Colonic mucosa (tissue), 4 donors: ENCODE measurements at regions not wholly inside any gene's neighbourhood (a gene's known extent, or its start where the extent isn't known, plus 50 kb on each side); places are given as distances from the start of the nearest gene placed in this dataset.
"Not testable (repeated sequence)": the region's sequence is repeated elsewhere in the genome, so short reads cannot be mapped to it uniquely, and the experiment has no call there.

ENCODE experiments used
- DNase-seq: peaks from one replicate; pipeline ENCODE4 v3.0.0-alpha.2; 2020
- H3K27ac ChIP-seq: fragments of 200-600 bp; one replicate; pipeline ENCODE4 v1.8.0; 2021
- H3K27me3 ChIP-seq: fragments of 200-600 bp; one replicate; pipeline ENCODE4 v1.8.0; 2021
- H3K36me3 ChIP-seq: fragments of 200-600 bp; one replicate; pipeline ENCODE4 v1.8.0; 2021
- H3K4me1 ChIP-seq: fragments of 200-600 bp; one replicate; pipeline ENCODE4 v1.8.0; 2021; ENCODE audit warnings: mild to moderate bottlenecking
- H3K4me3 ChIP-seq: fragments of 200-600 bp; one replicate; pipeline ENCODE4 v1.8.0; 2021
- H3K9ac ChIP-seq, 2 donors: one replicate each; pipeline ENCODE4 v1.7.0; 2013; ENCODE audit warnings: control low read depth in 2 of 2, low read depth in 2 of 2, low read length in 2 of 2
- H3K9me3 ChIP-seq: fragments of 200-600 bp; one replicate; pipeline ENCODE4 v1.8.0; 2021
- intact Hi-C: fragments of 100-400 bp; cut with DNase I; formaldehyde crosslinking; loops from one replicate; pipeline ENCODE4 v1.14.1; 2022
- TF ChIP-seq, protein P1 (sequence below): fragments of 200-600 bp; IDR thresholded peaks from one replicate; pipeline ENCODE4 v1.8.0; 2022; ENCODE audit warnings: antibody characterized with exemption, mild to moderate bottlenecking
- donor health status: healthy.
- donor health status: DM: no; HTN: no; CAD: no.
- donor health status: DM: no; HTN: no; CAD: no.

DNA sequence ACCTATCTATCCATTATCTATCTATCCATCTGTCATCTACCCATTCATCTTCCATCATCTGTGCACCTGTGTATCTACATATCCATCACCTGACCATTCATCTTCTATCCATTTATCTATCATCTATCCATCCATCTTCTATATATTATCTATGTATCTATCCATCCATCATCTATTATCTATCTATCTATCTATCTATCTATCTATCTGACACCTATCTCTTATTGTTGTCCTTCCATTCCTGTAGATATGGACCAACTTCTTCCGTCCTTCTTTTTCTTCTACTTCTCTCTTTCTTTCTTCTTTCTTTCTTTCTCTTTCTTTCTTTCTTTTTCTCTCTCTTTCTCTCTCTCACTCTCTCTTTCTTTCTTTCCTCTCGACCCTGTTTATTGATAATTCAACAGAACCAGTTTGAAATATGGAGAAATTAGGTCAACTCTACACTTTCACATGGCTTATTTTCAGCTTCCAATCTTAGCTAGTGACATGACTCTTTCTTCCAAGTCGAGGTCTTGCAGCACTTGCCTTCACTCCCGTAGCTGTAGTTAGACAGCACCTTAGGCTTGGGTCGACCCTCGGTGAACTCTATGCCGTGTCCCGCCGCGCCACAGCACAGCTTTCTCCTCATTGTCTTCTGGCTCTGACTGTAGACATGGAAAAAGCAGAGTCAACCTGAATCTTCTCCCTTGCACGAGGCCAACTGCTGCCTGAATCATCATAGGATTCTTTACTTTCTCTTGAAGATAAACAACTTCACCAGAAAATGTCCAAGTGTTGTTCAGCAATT, 110.4 kb upstream of the EXOC2 start:
- TF ChIP-seq, protein P1, sequence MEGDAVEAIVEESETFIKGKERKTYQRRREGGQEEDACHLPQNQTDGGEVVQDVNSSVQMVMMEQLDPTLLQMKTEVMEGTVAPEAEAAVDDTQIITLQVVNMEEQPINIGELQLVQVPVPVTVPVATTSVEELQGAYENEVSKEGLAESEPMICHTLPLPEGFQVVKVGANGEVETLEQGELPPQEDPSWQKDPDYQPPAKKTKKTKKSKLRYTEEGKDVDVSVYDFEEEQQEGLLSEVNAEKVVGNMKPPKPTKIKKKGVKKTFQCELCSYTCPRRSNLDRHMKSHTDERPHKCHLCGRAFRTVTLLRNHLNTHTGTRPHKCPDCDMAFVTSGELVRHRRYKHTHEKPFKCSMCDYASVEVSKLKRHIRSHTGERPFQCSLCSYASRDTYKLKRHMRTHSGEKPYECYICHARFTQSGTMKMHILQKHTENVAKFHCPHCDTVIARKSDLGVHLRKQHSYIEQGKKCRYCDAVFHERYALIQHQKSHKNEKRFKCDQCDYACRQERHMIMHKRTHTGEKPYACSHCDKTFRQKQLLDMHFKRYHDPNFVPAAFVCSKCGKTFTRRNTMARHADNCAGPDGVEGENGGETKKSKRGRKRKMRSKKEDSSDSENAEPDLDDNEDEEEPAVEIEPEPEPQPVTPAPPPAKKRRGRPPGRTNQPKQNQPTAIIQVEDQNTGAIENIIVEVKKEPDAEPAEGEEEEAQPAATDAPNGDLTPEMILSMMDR = no peak
- Histone ChIP-seq H3K27ac (no peak overlapping the region), H3K27me3 (no peaks in the 10 kb centered on the region), H3K9ac (no peak overlapping the region), H3K4me1 (no peaks in the 10 kb centered on the region), H3K4me3 (no peak overlapping the region), H3K36me3 (no peaks in the 10 kb centered on the region), H3K9me3 (no peaks in the 10 kb centered on the region)
- no peak for DNase-seq
- intact Hi-C loops = no loop called here

DNA sequence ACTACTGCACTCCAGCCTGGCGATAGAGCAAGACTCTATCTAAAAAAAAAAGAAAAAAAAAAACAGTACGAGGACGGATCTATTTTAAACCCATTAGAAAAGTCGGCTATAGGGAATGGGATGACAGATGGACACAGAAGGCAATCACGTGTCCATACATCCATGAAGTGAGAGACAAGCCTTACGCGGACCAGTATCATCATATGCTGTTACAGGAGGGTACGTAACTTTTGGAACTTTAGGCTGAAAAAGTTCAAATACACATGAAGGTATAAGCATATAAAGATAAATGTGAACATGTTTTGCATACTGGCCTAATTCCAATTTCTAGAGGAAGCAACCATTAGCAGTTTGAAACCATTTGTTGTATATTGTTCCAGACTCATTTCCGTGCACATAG, 109.8 kb upstream of the EXOC2 start:
- Histone ChIP-seq H3K4me3 (no peak overlapping the region), H3K27me3 (no peaks in the 10 kb centered on the region), H3K27ac (no peak overlapping the region), H3K4me1 (no peaks in the 10 kb centered on the region), H3K36me3 (no peaks in the 10 kb centered on the region), H3K9me3 (no peaks in the 10 kb centered on the region), H3K9ac (no peak overlapping the region)
- TF ChIP-seq, protein P1 = no peak
- intact Hi-C loops = no loop called here
- DNase-seq = no peak

DNA sequence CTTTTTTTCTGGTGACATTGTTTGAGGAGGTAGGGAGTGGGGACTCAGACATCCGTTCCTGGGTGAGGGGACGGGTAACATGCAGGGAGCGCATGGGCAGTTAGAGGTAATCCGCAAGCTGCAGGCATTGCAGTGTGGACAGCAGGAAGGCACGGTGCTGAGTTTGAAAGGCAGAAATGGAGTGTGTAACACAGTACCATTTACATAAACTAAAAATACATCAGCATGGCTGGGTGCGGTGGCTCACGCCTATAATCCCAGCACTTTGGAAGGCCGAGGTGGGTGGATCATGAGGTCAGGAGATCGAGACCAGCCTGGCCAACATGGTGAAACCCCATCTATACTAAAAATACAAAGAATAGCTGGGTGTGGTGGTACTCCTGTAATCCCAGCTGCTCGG, 109.3 kb upstream of the EXOC2 start:
- H3K36me3 ChIP-seq, H3K9ac ChIP-seq, DNase-seq, H3K9me3 ChIP-seq, H3K27ac ChIP-seq, H3K4me1 ChIP-seq, H3K4me3 ChIP-seq, H3K27me3 ChIP-seq, intact Hi-C loops: not testable (repeated sequence)

DNA sequence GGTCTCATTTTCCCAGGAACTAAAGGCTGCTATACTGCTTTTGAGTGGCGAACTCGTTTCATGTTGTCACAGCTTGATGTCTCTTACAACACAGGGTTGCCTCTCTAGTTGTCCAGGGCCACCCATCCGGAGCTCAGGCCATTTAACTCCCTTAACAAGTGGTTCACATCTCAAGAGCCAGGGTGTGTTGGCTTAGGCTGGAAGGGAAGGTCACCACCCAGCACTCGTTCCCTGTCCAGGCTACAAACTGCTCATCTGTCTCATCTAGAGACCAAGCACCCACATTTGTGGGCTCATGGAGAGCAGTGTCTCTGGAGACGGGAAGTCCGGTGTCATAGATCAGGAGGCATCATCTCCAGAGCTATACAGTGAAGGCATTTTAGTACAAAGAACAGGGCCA, 106.8 kb upstream of the EXOC2 start:
- H3K9me3 ChIP-seq = no peaks in the 10 kb centered on the region
- no peak overlapping the region for H3K4me3 ChIP-seq
- intact Hi-C loops = loop anchor here (5.0 kb wide), 2 partner anchors 538 to 583 kb away; no protein-coding TSS in a partner anchor
- H3K9ac ChIP-seq = no peak overlapping the region
- no peaks in the 10 kb centered on the region for H3K4me1 ChIP-seq
- TF ChIP-seq, protein P1 = no peak
- H3K36me3 ChIP-seq = no peaks in the 10 kb centered on the region
- H3K27ac ChIP-seq = no peak overlapping the region
- H3K27me3 ChIP-seq = no peaks in the 10 kb centered on the region
- no peak for DNase-seq

DNA sequence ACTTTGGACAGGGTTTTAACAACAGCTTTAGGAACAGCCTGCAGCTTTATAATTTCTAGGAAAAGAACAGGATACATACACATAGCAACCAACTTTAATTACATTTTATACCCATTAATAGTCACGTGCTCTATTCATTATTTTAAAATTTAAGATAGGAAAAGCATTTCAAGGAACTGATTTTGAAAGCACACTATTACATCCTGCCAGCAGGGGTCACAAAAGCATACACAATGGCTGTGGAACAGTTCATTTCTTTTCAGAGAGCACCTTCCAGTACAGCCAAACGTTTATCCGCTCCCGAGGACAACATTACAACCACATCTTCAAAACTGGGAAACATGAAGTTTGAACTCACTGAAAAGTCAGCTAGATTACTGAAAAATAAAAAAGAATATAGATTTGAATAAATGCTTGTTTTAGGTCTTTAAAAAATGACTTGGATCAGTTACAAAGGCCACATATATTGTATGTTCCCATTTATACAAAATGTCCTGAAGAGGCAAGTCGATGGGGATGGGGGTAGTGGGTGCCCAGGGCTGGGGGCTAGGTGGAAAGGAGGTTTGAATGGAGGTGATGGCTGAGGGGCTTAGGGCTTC, 104.6 kb upstream of the EXOC2 start:
- DNase-seq = peak; percentile 60
- intact Hi-C loops = loop anchor here (5.0 kb wide), 2 partner anchors 540 to 585 kb away; no protein-coding TSS in a partner anchor
- H3K27me3 ChIP-seq = no peaks in the 10 kb centered on the region
- H3K36me3 ChIP-seq = no peaks in the 10 kb centered on the region
- no peaks in the 10 kb centered on the region for H3K4me1 ChIP-seq
- H3K9ac ChIP-seq = no peak overlapping the region
- TF ChIP-seq, protein P1 = peak; percentile 61
- H3K4me3 ChIP-seq = no peak overlapping the region
- no peaks in the 10 kb centered on the region for H3K9me3 ChIP-seq
- H3K27ac ChIP-seq = no peak overlapping the region
